Fibroblast of the aortic adventitia (primary cell): ENCODE measurements at regions not wholly inside any gene's neighbourhood (a gene's known extent, or its start where the extent isn't known, plus 50 kb on each side); places are given as distances from the start of the nearest gene placed in this dataset.

Experiments
- DNase-seq: peaks from one replicate; pipeline ENCODE4 v3.0.0-alpha.2; 2010; ENCODE audit warnings: low read depth
- H3K4me3 ChIP-seq: 2 replicates; pipeline ENCODE4 v1.5.1; 2011; ENCODE audit warnings: low read depth, mild to moderate bottlenecking, control low read depth, low read length, moderate library complexity
- TF ChIP-seq, protein P1 (sequence below): IDR thresholded peaks from 2 replicates; pipeline ENCODE4 v1.5.1; 2011; ENCODE audit warnings: mild to moderate bottlenecking, low read length, control low read depth, inconsistent platforms; ENCODE audit not compliant: insufficient read depth

DNA sequence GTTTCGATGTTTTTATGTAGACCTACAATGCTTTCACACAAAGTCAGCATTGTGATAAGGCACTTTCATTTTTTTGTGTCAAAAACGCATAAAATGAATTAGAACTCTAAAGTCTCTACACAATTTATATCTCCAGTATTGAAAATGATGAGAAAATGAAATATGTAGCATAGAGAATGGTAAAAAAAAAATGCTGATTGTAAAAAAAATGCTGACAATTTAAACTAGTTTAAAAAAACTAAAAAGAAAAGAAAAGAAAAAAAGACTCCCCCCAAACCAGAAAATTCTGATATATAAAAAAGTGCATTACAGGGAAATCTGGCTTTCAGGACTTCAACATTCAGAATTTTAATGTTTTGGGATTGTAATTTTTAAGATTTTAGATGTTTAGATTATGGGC lies 148.1 kb downstream of the FZD1 start:
- H3K4me3 ChIP-seq, result no peak overlapping the region
- TF ChIP-seq, protein P1, sequence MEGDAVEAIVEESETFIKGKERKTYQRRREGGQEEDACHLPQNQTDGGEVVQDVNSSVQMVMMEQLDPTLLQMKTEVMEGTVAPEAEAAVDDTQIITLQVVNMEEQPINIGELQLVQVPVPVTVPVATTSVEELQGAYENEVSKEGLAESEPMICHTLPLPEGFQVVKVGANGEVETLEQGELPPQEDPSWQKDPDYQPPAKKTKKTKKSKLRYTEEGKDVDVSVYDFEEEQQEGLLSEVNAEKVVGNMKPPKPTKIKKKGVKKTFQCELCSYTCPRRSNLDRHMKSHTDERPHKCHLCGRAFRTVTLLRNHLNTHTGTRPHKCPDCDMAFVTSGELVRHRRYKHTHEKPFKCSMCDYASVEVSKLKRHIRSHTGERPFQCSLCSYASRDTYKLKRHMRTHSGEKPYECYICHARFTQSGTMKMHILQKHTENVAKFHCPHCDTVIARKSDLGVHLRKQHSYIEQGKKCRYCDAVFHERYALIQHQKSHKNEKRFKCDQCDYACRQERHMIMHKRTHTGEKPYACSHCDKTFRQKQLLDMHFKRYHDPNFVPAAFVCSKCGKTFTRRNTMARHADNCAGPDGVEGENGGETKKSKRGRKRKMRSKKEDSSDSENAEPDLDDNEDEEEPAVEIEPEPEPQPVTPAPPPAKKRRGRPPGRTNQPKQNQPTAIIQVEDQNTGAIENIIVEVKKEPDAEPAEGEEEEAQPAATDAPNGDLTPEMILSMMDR, result no peak
- DNase-seq, result no peak

DNA sequence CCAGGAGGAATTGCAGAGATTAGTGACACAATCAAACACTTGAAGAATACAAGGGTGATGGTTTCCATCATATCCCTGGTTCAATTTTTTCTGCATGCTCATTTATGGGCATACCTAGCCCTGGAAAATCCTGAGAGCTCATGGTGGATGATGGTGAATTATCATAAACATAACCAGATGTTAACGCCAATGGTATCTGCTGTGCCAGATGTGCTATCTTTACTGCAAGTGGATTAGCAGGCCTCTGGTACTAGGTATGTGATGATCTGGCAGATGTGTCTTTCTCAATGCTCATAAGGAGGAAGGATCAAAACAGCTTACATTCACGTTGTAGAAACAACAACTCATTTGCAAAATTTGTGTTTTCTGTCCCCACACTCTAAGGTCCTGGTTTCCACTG lies 150.5 kb downstream of the FZD1 start:
- no peak for DNase-seq
- TF ChIP-seq, protein P1, result no peak
- no peak overlapping the region for H3K4me3 ChIP-seq

DNA sequence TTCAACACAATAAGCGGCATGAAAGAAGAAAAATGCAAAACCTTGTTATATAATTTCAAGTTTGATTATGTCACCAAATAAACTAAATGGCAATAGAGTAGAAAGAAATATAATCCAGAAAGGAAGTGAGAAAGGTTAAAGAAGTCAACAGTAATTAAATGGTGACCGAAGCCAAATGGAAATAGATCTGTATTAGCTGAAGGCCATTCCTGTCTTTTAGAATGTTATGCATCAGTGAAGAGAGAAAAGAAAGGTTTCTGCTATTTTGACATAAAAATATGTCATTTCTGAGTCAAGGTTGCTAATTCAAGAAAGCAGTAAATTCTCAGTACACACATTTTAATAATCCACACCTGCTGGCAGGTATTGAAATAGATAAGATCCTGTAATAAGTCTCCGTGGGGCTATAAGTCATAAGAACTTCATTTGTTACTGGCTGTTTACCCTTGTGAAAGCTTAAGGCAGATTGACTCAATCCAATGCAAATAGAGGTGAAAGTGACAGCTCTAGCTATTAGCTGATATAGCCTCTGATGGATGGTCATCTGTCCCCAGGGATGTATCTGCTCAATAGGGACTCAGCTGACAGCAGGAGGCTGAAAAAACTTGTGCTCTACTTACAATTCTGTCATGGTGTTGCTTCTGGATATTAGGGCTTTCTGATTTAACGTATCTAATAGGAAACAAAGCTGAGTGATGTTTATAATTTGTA lies 152.1 kb downstream of the FZD1 start:
- TF ChIP-seq, protein P1, result no peak
- no peak for DNase-seq
- no peak overlapping the region for H3K4me3 ChIP-seq

DNA sequence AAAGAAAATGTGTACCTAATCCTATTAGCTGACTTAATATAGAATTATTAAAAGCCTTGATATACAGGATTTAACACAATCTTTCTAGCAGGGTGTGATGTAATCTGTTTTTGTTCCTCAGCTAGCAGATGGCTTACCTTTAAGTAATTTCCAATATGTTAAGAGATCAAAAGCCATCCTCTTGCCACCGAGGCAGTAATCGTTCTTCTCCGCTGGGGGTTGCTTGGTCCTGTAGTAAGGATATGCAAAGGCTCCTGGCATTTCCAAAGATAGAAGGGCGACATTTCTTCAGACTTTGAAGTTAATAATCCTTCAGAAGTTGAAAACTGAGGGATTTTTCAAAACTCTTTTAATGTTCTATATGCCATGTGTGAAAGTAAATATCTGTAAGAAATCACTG lies 156.4 kb downstream of the FZD1 start:
- TF ChIP-seq, protein P1, result no peak
- no peak for DNase-seq
- H3K4me3 ChIP-seq, result no peak overlapping the region

DNA sequence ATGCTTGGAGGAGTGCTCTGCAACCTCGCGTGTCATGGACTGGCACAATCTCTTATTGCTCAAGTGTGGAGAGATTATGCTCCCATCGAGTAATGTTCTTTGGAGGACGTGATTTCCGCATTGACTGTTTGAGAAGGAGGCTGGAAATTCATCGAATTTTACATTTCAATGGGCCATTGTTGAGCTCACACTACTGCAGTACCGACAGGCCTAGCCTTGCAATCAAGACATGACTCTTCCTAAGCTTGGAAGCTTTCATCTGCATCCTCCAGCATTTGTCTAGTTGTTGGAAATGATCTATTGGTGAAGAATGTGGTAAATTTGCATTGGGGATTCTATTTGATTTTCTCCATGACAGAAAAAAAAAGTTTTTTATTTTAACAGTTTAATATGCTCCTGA lies 156.8 kb downstream of the FZD1 start:
- no peak for DNase-seq
- TF ChIP-seq, protein P1, result no peak
- no peak overlapping the region for H3K4me3 ChIP-seq

DNA sequence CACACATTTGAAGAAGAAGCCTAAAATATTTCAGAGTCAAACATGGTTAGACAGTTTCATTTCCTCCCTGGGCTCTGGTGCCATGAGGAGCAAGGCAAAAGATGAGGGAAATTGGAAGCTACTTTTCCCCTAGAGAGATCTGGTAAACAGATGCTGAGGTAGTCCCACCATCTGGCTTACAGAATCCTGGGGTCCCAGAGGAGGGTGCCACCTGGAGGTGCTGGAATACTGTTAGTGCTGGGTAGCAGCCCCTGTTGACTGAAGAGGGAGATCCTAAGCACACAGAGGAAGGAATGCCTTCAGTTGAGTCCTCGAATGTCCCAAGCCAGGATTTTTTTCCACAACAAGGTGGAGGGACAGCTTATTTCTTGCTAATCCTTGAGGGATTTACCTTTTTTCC lies 160.1 kb downstream of the FZD1 start:
- DNase-seq, result no peak
- no peak overlapping the region for H3K4me3 ChIP-seq
- TF ChIP-seq, protein P1, result no peak

DNA sequence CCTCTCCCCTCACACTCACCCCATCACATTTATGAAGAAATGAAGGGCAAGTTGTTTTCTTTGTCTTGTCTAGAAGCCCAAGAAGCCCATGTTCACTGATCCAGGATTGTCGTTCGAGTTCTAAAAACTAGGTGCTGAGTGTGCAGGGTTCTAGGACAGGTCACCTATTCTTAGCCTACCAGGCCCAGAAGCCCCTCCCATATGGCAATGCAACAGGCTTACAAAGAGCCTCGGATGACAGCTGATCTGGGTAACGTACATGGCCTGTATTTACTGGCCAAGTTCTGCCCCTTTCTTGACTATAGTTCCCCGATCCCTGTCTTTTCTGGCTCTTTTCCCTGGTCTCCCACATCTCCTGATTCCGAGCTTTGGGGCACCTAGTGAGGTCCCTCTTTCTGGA lies 160.9 kb downstream of the FZD1 start:
- TF ChIP-seq, protein P1, result no peak
- no peak for DNase-seq
- no peak overlapping the region for H3K4me3 ChIP-seq
